Fibroblast of mammary gland (primary cell): ENCODE measurements at regions not wholly inside any gene's neighbourhood (a gene's known extent, or its start where the extent isn't known, plus 50 kb on each side); places are given as distances from the start of the nearest gene placed in this dataset.

Experiments used
- DNase-seq: peaks from one replicate; pipeline ENCODE4 v3.0.0-alpha.2; 2010; ENCODE audit warnings: low read depth
- H3K4me3 ChIP-seq: 2 replicates; pipeline ENCODE4 v1.5.1; 2011; ENCODE audit warnings: low read depth, mild to moderate bottlenecking, low read length, moderate library complexity; ENCODE audit not compliant: control insufficient read depth
- TF ChIP-seq, protein P1 (sequence below): conservative IDR thresholded peaks from 2 replicates; pipeline ENCODE4 v1.5.1; 2011; ENCODE audit warnings: low read depth, low read length, inconsistent platforms; ENCODE audit not compliant: control insufficient read depth, insufficient read depth

GRCh38 chr18:64295839-64296238 lies 147.0 kb upstream of the LINC00305 start:
- TF ChIP-seq, protein P1, sequence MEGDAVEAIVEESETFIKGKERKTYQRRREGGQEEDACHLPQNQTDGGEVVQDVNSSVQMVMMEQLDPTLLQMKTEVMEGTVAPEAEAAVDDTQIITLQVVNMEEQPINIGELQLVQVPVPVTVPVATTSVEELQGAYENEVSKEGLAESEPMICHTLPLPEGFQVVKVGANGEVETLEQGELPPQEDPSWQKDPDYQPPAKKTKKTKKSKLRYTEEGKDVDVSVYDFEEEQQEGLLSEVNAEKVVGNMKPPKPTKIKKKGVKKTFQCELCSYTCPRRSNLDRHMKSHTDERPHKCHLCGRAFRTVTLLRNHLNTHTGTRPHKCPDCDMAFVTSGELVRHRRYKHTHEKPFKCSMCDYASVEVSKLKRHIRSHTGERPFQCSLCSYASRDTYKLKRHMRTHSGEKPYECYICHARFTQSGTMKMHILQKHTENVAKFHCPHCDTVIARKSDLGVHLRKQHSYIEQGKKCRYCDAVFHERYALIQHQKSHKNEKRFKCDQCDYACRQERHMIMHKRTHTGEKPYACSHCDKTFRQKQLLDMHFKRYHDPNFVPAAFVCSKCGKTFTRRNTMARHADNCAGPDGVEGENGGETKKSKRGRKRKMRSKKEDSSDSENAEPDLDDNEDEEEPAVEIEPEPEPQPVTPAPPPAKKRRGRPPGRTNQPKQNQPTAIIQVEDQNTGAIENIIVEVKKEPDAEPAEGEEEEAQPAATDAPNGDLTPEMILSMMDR: no peak
- no peak for DNase-seq
- H3K4me3 ChIP-seq: no peak overlapping the region

GRCh38 chr18:64294967-64295366 lies 146.1 kb upstream of the LINC00305 start:
- DNase-seq: no peak
- TF ChIP-seq, protein P1: no peak
- no peak overlapping the region for H3K4me3 ChIP-seq

DNA sequence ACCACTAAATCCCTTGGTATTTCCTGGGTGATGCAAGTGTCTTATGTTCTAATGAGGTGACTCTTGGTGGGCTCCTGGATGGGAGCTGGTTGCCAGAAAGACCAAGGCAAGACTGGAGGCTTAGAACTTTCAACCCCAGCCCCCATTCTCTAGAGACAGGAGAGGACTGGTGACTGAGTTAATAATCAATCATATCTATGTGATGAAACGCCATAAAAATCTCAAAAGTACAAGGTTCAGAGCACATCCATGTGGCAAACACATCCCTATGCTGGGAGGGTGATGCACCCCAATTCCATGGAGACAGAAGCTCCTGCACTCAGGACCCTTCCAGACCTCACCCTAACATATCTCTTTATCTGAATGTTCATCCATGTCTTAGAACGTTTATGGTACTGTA lies 139.5 kb upstream of the LINC00305 start:
- TF ChIP-seq, protein P1: no peak
- no peak for DNase-seq
- no peak overlapping the region for H3K4me3 ChIP-seq

DNA sequence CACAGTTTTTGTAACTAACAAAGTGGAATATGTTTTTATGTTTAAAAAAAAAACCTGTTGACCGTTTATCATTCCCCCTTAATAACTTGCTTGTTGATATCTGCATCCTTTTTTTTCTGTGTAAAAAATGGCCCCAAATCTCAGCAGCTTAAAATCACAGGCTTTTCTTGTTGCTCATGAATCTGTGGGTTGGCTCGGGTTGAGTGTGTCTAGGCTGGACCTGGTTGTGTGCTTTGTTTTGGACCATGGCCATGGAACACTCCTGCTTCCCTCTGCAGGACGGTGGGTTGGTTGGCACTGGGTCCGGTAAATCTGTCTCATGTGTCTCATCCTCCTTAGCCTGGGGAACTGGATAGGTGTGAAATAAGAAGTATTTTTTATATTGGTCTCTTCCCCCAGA lies 139.0 kb upstream of the LINC00305 start:
- no peak overlapping the region for H3K4me3 ChIP-seq
- DNase-seq: no peak
- TF ChIP-seq, protein P1: no peak

- H3K4me3 ChIP-seq: no peak overlapping the region
- DNase-seq: no peak
- TF ChIP-seq, protein P1: no peak
Measured at GRCh38 chr18:64283059-64283458, 134.2 kb upstream of the LINC00305 start.

DNA sequence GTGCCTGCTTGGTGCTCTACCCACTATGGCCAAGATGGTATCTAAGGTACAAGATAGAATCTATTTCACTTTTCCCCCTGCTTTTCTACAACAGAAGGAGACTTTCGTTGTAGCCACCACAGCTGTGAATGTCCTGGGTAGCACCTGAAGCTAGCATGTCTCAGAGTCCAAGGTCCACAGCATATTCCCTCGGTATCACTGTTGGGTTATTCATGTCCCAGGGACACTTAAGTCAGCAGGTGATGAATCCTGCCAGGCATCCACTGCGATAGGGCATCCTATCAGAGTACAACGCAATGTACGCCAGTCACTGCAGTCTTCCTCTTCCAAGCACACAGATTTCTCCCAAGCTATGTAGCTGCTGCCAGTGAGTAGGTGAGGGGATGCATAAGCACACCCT lies 129.1 kb upstream of the LINC00305 start:
- H3K4me3 ChIP-seq: no peak overlapping the region
- TF ChIP-seq, protein P1: no peak
- DNase-seq: no peak

DNA sequence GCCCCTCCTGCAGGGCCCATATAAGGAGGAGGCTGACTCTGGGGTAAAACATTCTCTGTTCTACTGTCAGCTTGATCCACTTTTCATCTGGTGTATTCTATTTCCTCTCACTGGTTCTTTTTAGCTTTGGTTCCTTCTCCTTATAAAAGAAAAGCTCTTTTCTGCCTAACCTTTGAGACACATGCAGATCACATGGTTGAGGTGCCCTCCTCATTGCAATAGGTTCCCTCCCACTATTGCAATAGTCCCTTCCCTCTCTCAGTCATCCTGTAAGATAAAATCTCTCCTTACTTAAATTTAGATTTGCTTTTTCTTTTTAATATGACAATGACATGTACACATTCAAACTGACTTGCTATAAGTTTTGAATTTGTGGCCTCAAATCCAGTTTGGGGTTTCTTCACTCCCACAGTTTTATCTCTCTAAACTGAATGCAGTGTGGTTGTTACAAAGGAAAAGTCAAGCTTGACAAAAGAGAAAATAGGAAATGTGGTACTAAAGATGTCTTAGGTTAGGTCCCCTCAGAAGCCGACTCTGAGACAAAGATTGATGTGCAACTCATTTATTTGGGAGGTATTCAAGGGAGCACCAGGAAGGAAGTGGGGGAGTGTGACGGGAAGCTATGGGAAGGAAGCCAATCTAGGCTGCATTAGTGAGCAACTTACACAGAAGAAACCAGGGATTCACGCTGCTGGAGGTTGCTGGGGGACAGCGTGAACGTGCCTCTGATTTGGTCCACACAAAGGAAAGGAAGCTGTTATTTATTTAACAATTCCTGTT lies 127.6 kb upstream of the LINC00305 start:
- no peak for DNase-seq
- no peak overlapping the region for H3K4me3 ChIP-seq
- TF ChIP-seq, protein P1: no peak
